T-helper 1 cell treated with Interleukin-12 subunit alpha and Interleukin-12 subunit beta and Interleukin-4 antibody, amounts not matched to agents 30 ng/mL and 1 ng/mL, for 36 hours (primary cell): ENCODE measurements at regions not wholly inside any gene's neighbourhood (a gene's known extent, or its start where the extent isn't known, plus 50 kb on each side); places are given as distances from the start of the nearest gene placed in this dataset.

ENCODE experiments used
- intact Hi-C: fragments of 100-400 bp; cut with micrococcal nuclease; formaldehyde crosslinking; loops from one replicate; pipeline ENCODE4 v1.15.1; 2024

DNA sequence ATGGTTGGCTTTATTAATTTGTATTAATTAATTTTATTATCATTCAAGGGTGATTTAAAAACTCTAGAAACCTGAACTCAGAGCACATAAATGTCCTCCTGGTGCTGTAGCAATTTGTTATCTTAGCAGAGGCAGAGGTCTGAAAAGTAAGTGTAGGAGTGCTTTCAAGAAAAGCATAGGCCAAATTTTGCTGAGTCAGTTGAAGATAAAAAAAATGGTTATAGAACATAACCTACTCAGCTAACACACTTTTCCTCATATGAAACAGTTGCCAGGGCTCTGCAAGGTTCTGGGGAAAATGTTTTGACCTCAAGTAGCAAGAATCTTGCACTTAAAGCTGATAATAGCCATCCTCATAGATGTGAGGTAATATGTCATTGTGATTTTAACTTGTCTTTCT is 53.5 kb upstream of the CHODL start:
- intact Hi-C loops, result no loop called here

DNA sequence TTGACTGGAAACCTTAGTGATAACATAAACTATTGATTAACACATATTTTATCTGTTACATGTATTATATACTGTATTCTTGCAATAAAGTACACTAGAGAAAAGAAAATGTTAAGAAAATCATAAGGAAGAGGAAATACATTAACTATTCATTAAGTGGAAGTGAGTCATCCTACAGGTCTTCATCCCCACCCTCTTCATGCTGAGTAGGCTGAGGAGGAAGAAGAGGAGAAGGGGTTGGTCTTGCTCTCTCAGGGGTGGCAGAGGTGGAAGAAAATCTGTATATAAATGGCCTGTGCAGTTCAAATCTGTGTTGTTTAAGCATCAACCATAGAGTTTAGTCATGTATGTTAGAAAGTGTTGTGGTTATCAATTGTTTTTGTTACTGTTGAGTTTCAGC is 66.1 kb upstream of the CHODL start:
- intact Hi-C loops, result no loop called here

DNA sequence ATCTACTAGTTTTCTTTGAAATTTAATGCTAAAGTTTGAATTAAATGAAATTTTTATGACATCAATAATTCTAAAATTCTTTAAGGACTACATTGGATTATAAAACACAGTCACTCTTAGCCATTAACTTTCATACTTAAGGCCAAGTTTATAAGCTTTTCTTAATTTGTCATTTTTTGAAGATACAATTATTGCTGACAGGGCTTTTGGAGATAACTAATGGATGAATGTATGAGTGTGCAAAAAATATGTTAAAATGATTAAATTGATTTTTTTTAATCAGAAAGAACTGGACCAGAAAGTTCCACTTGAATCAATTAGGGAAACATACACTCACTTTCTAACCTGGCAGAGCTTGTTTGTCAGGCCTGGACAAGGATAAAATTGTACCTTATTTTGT is 70.3 kb upstream of the CHODL start:
- intact Hi-C loops, result no loop called here

GRCh38 chr21:18170829-18171228 is 73.8 kb upstream of the CHODL start:
- intact Hi-C loops, result no loop called here

- intact Hi-C loops, result no loop called here
Observed at GRCh38 chr21:18170221-18170620, 74.4 kb upstream of the CHODL start.

- intact Hi-C loops, result no loop called here
Observed at GRCh38 chr21:18168108-18168507, 76.5 kb upstream of the CHODL start.

GRCh38 chr21:18164933-18165332 is 79.7 kb upstream of the CHODL start:
- intact Hi-C loops, result no loop called here

DNA sequence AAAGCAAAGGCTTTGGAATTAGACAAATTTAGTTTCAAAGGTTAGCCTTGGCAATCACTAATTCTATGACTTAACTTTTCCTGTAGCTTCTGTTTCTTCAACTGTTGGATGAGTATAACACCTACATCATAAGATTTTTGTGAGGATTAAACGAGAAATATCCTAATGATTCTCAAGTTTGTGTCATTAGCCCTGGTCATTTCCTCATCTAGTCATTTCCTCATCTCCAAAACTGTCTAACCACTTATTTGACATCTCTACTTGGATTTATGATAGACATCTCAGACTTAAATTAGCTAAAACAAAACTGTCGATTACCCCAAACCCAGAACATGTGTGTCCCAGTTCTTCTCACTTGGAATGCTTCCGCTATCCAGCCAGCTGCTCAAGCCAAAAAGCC is 80.2 kb upstream of the CHODL start:
- intact Hi-C loops, result no loop called here

DNA sequence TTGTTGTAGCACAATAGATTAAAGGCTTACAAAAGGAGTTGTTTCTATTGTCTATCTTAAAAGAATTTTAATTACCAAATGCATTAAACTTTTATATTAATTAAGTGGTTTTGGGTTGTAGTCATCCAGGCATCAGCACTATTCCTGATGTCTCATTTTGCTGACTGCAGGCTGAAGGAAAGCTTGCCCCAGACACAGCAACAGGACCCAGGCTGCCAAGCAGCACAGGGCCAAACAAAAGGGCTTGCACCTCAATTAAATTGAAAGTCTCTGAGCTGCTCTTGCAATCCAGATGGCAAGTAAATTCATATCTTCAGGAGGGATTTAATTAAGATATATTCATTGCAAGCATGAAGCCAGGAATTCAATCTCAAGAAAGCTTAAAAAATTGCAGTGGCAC is 80.7 kb upstream of the CHODL start:
- intact Hi-C loops, result no loop called here

GRCh38 chr21:18161841-18162240 is 82.8 kb upstream of the CHODL start:
- intact Hi-C loops, result no loop called here

- intact Hi-C loops, result no loop called here
Observed at GRCh38 chr21:18157406-18157805, 87.2 kb upstream of the CHODL start.

- intact Hi-C loops, result no loop called here
Observed at GRCh38 chr21:18155508-18156193, 89.0 kb upstream of the CHODL start.

DNA sequence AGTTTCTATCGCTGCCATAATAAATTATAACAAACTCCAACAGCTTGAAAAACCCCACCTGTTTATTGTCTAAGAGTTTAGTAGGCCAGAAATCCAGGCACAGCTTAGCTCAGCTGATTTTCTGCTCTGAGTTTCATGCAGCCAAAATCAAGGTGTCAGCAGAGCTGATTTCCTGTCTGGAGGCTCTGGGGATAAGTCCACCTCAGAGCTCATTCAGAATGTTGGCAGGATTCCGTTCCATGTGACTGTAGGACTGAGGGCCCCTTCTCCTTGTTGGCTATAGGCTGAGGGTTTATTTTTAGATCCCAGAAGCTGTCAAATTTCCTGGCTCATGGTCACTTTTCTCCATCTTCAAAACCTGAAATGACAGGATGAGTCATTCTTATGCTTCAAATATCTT is 91.6 kb upstream of the CHODL start:
- intact Hi-C loops, result no loop called here

GRCh38 chr21:18152371-18152770 is 92.3 kb upstream of the CHODL start:
- intact Hi-C loops, result no loop called here

DNA sequence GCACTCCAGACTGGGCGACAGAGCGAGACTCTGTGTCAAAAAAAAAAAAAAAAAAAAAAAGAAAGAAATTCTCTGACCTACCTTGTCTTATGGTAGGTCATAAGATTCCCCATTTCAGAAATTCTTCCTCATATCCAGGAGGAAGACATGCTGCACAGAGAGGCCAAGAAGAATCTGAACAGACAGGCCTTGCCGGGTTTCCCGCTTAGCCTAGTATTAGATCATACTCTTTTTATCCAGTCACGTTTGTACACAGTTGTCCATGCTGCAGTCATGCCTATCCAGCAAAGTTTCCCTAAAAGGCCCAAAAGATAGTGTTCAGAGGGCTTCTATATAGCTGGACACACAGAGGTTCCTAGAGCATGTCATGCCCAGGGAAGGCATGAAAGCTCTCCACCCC is 93.6 kb upstream of the CHODL start:
- intact Hi-C loops, result no loop called here

- intact Hi-C loops, result no loop called here
Observed at GRCh38 chr21:18148401-18148800, 96.2 kb upstream of the CHODL start.

DNA sequence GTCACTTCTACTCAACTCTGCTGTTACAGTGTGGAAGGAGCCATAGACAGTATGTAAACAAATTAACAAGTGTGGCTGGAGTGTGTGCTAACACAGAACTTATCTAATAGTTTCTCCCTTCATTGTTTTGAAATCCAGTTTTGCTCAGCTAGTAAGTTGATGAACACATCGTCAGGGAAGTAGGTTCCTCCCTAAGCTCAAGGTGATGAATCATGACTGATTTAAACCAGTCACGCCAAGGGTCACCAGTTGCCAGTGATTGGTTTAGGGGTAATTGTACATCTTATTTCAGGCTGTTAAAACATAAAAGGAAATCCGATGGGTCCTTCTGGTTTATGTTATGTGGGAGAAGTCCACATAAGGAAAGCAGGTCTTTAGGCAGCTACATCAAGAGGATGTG is 97.0 kb upstream of the CHODL start:
- intact Hi-C loops, result no loop called here

- intact Hi-C loops, result no loop called here
Observed at GRCh38 chr21:18146820-18147219, 97.8 kb upstream of the CHODL start.

DNA sequence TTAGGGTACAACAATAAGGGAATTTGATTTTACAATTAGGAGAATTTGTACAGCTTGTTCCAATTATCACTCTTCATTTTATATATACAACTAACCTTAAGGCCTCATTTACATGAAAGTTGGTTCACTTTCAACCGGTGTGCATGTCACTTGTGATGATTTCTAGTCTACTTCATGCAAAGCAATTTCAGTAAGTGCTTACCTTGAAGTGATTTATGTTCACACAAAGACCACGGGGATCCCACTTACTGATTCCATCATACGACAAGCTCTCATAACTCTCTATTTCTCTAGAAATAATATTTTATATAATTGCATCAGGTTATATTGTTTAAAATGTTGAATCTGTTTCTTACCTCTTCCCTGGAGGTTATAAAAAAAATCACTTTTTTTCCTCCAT is 100.3 kb upstream of the CHODL start:
- intact Hi-C loops, result no loop called here

GRCh38 chr21:18142655-18143054 is 102.0 kb upstream of the CHODL start:
- intact Hi-C loops, result no loop called here

DNA sequence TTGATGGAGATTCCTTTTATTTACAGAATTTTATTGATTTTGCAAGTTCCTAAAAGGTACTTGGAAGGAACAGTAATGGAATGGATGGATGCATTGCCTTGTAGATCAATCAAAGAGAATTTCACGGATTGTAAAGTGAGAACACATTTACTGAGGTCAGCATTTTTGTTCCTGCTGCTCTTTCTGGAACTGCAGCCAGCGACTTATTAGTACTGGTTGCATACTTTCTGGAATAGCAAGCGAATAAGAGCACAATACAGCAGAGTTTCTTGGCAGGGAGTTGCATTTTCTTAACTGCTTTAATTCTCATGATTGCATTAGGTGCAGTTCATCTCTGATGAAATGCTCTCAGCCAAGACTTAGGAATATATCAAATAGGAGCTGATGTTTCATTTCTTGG is 106.1 kb upstream of the CHODL start:
- intact Hi-C loops, result no loop called here

DNA sequence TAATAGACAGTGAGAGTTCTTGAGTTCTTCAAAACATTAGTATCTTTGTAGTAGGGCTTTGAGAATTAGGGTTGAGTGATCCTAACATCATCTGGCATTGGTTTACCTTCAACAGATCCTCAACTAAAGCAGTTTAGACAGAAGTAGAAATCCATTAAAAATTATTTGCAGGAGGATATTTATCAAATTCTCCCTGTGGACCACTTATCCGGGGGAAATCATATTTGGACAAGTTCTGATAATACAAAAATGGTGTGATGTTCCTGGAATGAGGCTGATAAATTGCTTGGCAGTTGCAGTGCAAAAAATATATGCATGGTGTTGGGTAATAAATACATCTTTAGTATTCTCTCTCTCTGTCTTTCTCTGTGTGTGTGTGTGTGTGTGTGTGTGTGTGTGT is 115.1 kb upstream of the CHODL start:
- intact Hi-C loops, result no loop called here

DNA sequence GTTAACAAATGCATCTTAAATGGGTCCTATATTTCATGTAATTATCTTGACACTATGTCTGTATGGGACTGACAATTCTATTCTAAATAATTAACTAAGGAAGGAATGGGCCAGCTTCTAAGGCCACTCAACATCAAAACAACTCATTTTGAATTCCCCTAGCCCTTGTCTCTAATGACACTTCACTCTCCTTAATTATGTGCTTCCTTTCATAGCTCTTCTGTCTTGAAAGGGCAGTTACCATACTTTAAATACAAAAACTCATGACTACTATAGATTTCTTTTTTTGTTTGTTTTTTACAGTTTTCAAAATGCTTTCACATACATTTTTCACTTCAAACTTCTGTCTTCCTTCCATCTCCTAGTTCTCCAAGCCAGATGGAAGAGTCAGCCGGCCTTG is 126.1 kb upstream of the CHODL start:
- intact Hi-C loops, result no loop called here

- intact Hi-C loops, result no loop called here
Observed at GRCh38 chr21:18117176-18117575, 127.5 kb upstream of the CHODL start.
